GM18499 (cell line): ENCODE measurements at regions not wholly inside any gene's neighbourhood (a gene's known extent, or its start where the extent isn't known, plus 50 kb on each side); places are given as distances from the start of the nearest gene placed in this dataset.

Experiments
- ATAC-seq: cut with Tn5 transposase; IDR thresholded peaks from one replicate; pipeline ENCODE4 v1.9.1; 2021; ENCODE audit warnings: moderate number of reproducible peaks; ENCODE audit not compliant: insufficient read depth, unreplicated experiment

DNA sequence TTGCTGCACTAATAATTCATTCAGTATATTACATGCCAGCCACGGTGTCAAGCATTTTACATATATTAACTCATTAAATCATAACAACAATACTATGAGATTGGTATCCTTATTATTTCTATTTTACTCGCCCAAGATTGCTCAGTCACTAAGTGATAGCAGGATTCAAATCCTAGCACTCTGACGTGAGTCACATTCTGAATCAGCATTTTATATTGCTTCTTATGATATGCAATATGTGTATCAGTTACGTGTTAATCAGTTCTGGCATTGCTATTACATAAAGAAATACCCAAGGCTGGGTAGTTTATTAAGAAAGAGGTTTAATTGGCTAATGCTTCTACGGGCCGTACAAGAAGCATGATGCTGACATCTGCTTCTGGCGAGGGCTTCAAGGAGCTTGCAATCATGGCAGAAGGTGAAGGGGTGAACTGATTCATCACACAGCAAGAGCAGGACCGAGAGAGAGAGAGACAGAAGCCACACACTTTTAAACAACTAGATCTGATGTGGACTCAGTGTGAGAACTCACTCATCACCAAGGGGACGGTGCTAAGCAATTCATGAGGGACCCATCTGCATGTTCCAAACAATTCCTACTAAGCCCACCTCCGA lies 166.5 kb upstream of the TMCO5A start:
- ATAC-seq, result no peak

DNA sequence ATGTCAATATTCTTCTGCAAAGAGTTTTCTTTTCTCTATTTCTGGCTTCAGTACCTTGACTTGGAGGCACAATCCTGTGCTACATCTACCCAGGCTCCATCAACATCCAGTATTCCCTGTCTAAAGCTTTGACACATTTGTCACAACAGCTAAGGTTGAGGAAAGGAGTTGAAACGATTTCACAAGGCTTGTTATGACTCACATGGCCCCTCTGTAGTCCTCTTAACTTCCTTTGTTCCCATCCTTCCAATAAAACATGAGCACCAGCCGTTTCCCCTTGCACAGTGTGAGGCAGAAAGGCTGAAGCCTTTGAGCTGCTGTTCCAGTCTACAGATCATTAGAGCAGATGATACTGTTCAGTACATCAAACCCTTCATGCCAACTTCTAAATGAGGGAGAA lies 163.0 kb upstream of the TMCO5A start:
- no peak for ATAC-seq

DNA sequence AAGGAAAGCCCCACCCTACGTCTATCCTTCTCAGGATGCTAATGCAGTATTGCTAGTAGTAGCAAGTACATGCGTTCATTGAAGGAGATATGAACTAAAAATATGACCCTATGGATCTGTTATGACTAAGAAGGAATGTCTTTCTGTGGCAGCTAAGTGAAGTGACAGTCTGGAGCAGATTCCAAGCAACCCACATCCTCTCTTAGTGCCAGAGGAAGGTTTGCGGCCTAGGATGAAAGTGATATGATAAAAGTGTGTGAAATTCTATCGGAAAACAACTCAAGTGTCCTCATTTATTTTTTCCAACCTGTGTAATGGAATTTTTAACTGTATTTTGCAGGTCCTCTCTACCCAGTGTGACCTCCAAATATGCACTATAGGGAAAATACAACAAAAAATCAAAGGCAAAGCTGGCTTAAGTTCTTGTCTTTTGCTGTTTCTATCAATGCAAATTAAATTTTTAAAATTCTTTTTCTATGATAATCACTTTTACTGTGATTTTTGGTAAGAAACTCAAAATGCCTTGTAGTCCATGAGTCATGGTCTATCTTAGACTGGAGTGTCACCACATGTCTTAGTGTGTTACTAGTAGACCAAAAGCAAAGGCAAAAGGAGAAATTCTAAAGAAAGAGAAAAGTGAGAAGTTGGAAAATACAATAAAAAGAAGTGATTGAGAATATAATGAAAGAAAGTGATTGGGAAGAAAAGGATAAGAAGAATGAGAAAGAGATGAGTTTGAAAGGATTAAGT lies 161.2 kb upstream of the TMCO5A start:
- no peak for ATAC-seq

DNA sequence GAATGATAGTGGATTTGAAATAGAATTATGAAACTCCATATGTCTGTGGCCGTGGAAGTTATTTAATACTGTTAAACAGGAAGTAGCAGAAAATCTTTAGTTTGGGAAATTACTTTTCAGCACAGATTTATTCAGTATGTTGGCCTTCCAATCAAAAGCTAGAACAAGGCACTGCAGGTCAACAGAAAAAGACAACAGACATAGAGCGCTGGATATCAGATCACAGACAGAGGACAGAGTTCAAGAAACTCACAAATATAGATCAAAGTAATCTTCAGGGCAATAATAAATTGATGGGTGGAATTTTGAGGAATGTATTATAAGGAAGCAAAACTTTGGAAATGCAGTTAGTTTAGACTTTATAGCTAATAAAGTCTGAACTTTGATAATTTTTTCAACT lies 159.5 kb upstream of the TMCO5A start:
- ATAC-seq, result no peak

GRCh38 chr15:37777006-37777405 lies 157.4 kb upstream of the TMCO5A start:
- ATAC-seq, result no peak

- ATAC-seq, result no peak
Observed at GRCh38 chr15:37783290-37783689, 151.2 kb upstream of the TMCO5A start.

GRCh38 chr15:37788330-37788729 lies 146.1 kb upstream of the TMCO5A start:
- no peak for ATAC-seq

- ATAC-seq, result no peak
Observed at GRCh38 chr15:37788767-37789396, 145.6 kb upstream of the TMCO5A start.

- ATAC-seq, result no peak
Observed at GRCh38 chr15:37789397-37789786, 145.0 kb upstream of the TMCO5A start.

GRCh38 chr15:37789881-37790280 lies 144.6 kb upstream of the TMCO5A start:
- ATAC-seq, result no peak

DNA sequence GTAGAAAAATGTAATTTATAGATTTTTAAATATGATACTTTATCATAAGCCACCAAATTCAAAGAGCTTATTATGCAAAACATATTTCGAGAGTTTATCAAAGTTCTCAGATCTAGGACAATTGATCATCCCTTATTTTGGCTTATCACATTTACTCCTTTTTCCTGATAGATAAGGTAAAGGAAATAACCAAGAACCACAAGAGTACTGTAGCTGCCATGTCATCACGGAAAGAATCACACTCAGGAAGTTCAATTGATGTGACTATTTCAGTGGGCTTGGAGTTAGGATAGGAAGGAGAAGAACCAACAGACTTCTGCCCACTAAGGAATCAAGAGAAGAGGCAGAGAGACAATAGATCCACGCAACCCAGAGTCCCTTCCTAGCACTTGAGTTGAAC lies 142.7 kb upstream of the TMCO5A start:
- no peak for ATAC-seq

DNA sequence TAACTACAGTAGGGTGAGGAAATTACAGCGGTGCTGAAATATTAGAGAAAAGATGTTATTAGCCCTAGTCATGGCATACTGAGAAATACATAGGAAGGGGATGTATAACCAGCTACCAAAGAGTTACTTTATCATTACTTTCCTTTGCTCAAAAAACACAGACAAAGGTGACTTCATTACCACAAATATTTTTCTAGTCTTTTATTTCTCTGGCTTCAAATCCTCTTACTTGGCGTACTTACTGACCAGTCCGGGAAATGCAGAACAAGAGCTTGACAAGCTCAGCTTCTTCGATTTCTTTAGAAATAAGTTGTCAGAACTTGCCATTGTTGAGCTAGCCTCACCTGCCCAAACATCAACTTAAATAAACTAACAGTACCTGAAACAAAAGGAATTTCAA lies 142.1 kb upstream of the TMCO5A start:
- ATAC-seq, result no peak

GRCh38 chr15:37793851-37794250 lies 140.6 kb upstream of the TMCO5A start:
- no peak for ATAC-seq

DNA sequence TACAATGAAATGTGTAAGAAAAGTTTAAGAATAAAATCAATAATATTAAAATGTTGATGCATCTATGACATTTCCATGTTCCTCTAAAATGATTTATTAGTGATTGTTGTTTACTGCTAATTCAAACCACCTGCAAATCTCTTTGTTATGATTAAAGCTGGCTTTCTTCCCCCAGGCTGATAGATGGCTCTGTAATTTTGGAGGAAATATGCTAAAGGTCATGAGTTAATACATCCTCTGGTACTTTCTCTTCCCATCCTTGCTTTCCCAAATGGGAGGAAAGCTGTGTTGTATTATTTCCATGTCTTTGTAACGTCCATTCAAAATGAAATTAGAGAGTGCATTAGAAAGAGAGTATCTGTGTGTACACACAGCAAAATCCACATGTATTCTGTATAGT lies 139.5 kb upstream of the TMCO5A start:
- no peak for ATAC-seq

GRCh38 chr15:37801529-37801928 lies 132.9 kb upstream of the TMCO5A start:
- ATAC-seq, result no peak

GRCh38 chr15:37806808-37807207 lies 127.6 kb upstream of the TMCO5A start:
- ATAC-seq, result no peak

GRCh38 chr15:37810381-37810780 lies 124.1 kb upstream of the TMCO5A start:
- ATAC-seq, result no peak

- ATAC-seq, result no peak
Observed at GRCh38 chr15:37813306-37813705, 121.1 kb upstream of the TMCO5A start.

DNA sequence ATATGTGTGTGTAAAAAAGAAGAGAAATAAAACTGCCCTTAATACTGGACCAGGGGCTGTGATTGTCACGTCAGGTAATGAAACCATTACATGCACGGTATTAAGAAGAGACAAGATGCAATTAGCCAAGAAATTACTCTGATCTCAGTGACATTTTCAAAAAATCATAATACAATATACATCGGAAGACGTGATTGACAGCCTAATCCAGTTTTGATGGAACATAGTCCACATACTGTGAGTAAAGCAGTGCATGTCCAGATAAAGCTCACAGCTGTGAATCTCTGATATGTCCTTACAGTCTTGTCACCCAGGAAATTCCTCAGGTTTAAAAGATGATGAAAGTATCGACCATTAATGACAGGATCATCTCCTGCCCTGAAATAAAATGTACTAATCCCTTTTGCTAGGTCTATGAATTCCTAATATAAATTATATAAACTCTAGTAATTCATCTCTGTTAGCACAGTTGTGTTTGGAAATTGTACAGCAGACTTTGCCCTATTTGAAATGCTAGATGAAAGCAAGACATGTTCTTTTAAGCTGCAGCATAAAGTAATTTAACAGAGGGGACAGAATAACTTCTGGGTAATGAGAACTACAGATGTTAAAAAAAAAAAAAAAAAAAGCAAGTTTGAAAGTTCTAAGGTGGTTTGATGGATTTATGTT lies 119.5 kb upstream of the TMCO5A start:
- no peak for ATAC-seq

- no peak for ATAC-seq
Observed at GRCh38 chr15:37818152-37818677, 116.2 kb upstream of the TMCO5A start.

- ATAC-seq, result no peak
Observed at GRCh38 chr15:37819191-37819590, 115.2 kb upstream of the TMCO5A start.
